K562 (cell line): ENCODE measurements at regions not wholly inside any gene's neighbourhood (a gene's known extent, or its start where the extent isn't known, plus 50 kb on each side); places are given as distances from the start of the nearest gene placed in this dataset.

ENCODE experiments used
- KHSRP ChIP-seq: fragments of 450-650 bp; IDR thresholded peaks from 2 replicates; pipeline ENCODE4 v1.6.1; 2017
- SMARCA5 ChIP-seq: fragments of 450-650 bp; IDR thresholded peaks from 2 replicates; pipeline ENCODE4 v1.6.1; 2016
- ZNF121 ChIP-seq: sonication (generic); formaldehyde crosslinking; conservative IDR thresholded peaks from 2 replicates; pipeline ENCODE4 v1.8.0; 2022; ENCODE audit warnings: missing genetic modification reagents
- TF ChIP-seq, protein P1 (sequence below): fragments of 200-600 bp; sonication (generic); IDR thresholded peaks from one replicate; pipeline ENCODE4 v1.6.1; 2012; ENCODE audit warnings: mild to moderate bottlenecking, low read depth, low read length, inconsistent platforms
- TF ChIP-seq, protein P2 (sequence below): fragments of 450-650 bp; IDR thresholded peaks from 2 replicates; pipeline ENCODE4 v1.6.1; 2016; ENCODE audit warnings: mild to moderate bottlenecking

DNA sequence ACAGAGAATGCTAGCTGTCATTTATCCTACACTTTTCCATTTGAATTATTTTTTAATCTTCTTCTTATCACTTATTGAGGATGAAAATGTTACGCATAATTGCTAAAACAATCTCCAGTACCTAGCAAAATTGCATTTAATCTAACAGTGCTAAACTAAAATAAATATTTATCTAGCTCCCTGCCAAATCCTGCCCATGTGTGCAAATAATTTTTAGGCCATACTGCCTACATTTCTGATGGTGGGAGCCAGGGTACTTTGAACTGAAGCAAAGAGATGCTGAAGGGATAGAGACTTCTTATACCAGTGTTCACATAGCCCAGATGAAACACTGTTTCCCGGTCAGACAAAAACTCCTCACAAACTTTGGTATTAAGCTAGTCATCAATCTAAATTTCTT, 1268.7 kb upstream of the PCDH20 start (continued):
- TF ChIP-seq, protein P1, sequence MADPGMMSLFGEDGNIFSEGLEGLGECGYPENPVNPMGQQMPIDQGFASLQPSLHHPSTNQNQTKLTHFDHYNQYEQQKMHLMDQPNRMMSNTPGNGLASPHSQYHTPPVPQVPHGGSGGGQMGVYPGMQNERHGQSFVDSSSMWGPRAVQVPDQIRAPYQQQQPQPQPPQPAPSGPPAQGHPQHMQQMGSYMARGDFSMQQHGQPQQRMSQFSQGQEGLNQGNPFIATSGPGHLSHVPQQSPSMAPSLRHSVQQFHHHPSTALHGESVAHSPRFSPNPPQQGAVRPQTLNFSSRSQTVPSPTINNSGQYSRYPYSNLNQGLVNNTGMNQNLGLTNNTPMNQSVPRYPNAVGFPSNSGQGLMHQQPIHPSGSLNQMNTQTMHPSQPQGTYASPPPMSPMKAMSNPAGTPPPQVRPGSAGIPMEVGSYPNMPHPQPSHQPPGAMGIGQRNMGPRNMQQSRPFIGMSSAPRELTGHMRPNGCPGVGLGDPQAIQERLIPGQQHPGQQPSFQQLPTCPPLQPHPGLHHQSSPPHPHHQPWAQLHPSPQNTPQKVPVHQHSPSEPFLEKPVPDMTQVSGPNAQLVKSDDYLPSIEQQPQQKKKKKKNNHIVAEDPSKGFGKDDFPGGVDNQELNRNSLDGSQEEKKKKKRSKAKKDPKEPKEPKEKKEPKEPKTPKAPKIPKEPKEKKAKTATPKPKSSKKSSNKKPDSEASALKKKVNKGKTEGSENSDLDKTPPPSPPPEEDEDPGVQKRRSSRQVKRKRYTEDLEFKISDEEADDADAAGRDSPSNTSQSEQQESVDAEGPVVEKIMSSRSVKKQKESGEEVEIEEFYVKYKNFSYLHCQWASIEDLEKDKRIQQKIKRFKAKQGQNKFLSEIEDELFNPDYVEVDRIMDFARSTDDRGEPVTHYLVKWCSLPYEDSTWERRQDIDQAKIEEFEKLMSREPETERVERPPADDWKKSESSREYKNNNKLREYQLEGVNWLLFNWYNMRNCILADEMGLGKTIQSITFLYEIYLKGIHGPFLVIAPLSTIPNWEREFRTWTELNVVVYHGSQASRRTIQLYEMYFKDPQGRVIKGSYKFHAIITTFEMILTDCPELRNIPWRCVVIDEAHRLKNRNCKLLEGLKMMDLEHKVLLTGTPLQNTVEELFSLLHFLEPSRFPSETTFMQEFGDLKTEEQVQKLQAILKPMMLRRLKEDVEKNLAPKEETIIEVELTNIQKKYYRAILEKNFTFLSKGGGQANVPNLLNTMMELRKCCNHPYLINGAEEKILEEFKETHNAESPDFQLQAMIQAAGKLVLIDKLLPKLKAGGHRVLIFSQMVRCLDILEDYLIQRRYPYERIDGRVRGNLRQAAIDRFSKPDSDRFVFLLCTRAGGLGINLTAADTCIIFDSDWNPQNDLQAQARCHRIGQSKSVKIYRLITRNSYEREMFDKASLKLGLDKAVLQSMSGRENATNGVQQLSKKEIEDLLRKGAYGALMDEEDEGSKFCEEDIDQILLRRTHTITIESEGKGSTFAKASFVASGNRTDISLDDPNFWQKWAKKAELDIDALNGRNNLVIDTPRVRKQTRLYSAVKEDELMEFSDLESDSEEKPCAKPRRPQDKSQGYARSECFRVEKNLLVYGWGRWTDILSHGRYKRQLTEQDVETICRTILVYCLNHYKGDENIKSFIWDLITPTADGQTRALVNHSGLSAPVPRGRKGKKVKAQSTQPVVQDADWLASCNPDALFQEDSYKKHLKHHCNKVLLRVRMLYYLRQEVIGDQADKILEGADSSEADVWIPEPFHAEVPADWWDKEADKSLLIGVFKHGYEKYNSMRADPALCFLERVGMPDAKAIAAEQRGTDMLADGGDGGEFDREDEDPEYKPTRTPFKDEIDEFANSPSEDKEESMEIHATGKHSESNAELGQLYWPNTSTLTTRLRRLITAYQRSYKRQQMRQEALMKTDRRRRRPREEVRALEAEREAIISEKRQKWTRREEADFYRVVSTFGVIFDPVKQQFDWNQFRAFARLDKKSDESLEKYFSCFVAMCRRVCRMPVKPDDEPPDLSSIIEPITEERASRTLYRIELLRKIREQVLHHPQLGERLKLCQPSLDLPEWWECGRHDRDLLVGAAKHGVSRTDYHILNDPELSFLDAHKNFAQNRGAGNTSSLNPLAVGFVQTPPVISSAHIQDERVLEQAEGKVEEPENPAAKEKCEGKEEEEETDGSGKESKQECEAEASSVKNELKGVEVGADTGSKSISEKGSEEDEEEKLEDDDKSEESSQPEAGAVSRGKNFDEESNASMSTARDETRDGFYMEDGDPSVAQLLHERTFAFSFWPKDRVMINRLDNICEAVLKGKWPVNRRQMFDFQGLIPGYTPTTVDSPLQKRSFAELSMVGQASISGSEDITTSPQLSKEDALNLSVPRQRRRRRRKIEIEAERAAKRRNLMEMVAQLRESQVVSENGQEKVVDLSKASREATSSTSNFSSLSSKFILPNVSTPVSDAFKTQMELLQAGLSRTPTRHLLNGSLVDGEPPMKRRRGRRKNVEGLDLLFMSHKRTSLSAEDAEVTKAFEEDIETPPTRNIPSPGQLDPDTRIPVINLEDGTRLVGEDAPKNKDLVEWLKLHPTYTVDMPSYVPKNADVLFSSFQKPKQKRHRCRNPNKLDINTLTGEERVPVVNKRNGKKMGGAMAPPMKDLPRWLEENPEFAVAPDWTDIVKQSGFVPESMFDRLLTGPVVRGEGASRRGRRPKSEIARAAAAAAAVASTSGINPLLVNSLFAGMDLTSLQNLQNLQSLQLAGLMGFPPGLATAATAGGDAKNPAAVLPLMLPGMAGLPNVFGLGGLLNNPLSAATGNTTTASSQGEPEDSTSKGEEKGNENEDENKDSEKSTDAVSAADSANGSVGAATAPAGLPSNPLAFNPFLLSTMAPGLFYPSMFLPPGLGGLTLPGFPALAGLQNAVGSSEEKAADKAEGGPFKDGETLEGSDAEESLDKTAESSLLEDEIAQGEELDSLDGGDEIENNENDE: no peak
- TF ChIP-seq, protein P2, sequence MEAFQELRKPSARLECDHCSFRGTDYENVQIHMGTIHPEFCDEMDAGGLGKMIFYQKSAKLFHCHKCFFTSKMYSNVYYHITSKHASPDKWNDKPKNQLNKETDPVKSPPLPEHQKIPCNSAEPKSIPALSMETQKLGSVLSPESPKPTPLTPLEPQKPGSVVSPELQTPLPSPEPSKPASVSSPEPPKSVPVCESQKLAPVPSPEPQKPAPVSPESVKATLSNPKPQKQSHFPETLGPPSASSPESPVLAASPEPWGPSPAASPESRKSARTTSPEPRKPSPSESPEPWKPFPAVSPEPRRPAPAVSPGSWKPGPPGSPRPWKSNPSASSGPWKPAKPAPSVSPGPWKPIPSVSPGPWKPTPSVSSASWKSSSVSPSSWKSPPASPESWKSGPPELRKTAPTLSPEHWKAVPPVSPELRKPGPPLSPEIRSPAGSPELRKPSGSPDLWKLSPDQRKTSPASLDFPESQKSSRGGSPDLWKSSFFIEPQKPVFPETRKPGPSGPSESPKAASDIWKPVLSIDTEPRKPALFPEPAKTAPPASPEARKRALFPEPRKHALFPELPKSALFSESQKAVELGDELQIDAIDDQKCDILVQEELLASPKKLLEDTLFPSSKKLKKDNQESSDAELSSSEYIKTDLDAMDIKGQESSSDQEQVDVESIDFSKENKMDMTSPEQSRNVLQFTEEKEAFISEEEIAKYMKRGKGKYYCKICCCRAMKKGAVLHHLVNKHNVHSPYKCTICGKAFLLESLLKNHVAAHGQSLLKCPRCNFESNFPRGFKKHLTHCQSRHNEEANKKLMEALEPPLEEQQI: no peak
- no peak for TF ChIP-seq KHSRP
- TF ChIP-seq SMARCA5: no peak
- no peak for TF ChIP-seq ZNF121 (CRISPR knock-in tag)
- TF ChIP-seq, all 486 proteins: peak for 0
